Astrocyte of the cerebellum (primary cell): ENCODE measurements at regions not wholly inside any gene's neighbourhood (a gene's known extent, or its start where the extent isn't known, plus 50 kb on each side); places are given as distances from the start of the nearest gene placed in this dataset.
"Not testable (repeated sequence)": the region's sequence is repeated elsewhere in the genome, so short reads cannot be mapped to it uniquely, and the experiment has no call there.

ENCODE experiments used
- DNase-seq: peaks from one replicate; pipeline ENCODE4 v3.0.0-alpha.2; 2011; ENCODE audit warnings: low read depth
- H3K4me3 ChIP-seq: 2 replicates; pipeline ENCODE4 v1.5.1; 2011; ENCODE audit warnings: mild to moderate bottlenecking, low read depth, low read length, moderate library complexity
- in situ Hi-C: cut with HindIII; loops from 2 replicates; pipeline ENCODE4 v1.10.0; 2017; ENCODE audit warnings: low sequenced_read_pairs
- TF ChIP-seq, protein P1 (sequence below): IDR thresholded peaks from 2 replicates; pipeline ENCODE4 v1.5.1; 2012; ENCODE audit warnings: low read length, low read depth, moderate library complexity, mild to moderate bottlenecking; ENCODE audit errors: missing control alignments

DNA sequence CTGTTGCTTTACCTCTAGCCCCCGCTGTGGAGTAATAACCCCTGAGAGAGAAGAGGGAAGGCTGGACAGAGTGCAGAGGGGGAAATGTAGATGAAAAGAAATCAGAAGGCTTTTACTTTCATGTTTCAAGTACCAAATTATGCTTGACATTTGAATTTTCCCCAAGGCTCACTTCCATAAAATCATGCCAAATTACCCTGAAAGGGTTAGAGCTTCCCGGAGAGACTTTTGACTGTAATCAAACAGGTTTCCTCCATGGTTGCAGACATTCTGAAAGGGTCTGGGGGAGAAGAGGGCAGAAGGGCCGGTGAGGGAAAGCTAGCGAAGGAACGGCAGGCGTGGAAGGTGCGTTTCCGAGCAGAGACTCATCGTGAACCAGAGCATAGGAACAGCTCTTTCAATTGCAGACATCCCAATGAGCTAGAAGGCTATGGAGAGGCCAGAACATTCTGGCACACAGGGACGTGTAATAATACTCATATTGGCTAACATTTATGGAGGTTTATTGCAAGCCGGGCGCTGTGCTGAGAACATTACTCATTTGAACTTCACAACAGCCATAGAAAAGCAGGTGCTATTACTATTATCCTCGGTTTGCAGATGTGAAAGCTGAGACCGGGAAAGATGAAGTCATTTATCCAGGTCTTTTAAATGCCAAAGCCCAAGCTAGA is 620.8 kb upstream of the AUTS2 start:
- no peak overlapping the region for H3K4me3 ChIP-seq
- no peak for DNase-seq
- TF ChIP-seq, protein P1, sequence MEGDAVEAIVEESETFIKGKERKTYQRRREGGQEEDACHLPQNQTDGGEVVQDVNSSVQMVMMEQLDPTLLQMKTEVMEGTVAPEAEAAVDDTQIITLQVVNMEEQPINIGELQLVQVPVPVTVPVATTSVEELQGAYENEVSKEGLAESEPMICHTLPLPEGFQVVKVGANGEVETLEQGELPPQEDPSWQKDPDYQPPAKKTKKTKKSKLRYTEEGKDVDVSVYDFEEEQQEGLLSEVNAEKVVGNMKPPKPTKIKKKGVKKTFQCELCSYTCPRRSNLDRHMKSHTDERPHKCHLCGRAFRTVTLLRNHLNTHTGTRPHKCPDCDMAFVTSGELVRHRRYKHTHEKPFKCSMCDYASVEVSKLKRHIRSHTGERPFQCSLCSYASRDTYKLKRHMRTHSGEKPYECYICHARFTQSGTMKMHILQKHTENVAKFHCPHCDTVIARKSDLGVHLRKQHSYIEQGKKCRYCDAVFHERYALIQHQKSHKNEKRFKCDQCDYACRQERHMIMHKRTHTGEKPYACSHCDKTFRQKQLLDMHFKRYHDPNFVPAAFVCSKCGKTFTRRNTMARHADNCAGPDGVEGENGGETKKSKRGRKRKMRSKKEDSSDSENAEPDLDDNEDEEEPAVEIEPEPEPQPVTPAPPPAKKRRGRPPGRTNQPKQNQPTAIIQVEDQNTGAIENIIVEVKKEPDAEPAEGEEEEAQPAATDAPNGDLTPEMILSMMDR: no peak
- in situ Hi-C loops: no loop called here

- H3K4me3 ChIP-seq: no peak overlapping the region
- in situ Hi-C loops: no loop called here
- TF ChIP-seq, protein P1: no peak
- DNase-seq: no peak
These were observed 619.6 kb upstream of the AUTS2 start for GRCh38 chr7:68978710-68979109.

- no peak overlapping the region for H3K4me3 ChIP-seq
- in situ Hi-C loops: no loop called here
- TF ChIP-seq, protein P1: no peak
- DNase-seq: no peak
These were observed 618.3 kb upstream of the AUTS2 start for GRCh38 chr7:68980011-68980410.

DNA sequence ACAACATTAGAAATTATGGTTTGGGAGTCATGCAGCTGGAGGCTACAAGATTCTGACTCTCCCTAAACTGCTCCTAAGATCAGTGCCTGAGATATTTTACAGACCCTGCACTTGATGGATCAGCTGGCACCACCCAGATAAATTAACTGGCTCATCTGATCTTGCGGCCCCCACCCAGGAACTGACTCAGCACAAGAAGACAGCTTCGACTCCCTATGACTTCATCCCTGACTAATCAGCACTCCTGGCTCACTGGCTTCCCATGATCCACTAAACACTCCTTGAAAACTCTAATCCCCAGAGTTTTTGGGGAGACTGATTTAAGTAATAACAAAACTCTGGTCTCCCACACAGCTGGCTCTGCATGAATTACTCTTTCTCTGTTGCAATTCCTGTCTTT is 617.8 kb upstream of the AUTS2 start:
- in situ Hi-C loops, H3K4me3 ChIP-seq, DNase-seq: not testable (repeated sequence)

- H3K4me3 ChIP-seq: no peak overlapping the region
- no peak for DNase-seq
- in situ Hi-C loops: no loop called here
- TF ChIP-seq, protein P1: no peak
These were observed 614.0 kb upstream of the AUTS2 start for GRCh38 chr7:68984306-68984705.

DNA sequence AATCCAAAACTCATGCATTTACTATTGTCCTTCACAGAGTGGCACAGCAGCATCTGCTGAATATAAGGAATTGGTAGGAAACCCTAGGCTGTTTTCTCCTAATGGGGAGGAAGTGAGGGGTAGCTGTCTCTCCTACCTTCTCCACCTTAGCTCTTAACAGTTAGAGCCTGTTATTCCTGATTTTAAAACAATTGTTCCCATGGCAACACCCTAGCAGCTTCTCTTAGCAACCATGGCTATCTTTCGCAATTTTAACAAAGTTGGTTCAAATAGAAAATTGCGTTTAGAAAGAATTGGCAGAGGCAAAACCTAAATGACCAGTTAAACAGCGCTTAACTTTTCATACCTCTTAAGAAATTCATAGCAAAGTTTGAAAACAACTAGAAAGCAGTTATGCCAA is 603.4 kb upstream of the AUTS2 start:
- no peak overlapping the region for H3K4me3 ChIP-seq
- TF ChIP-seq, protein P1: no peak
- DNase-seq: no peak
- in situ Hi-C loops: no loop called here

DNA sequence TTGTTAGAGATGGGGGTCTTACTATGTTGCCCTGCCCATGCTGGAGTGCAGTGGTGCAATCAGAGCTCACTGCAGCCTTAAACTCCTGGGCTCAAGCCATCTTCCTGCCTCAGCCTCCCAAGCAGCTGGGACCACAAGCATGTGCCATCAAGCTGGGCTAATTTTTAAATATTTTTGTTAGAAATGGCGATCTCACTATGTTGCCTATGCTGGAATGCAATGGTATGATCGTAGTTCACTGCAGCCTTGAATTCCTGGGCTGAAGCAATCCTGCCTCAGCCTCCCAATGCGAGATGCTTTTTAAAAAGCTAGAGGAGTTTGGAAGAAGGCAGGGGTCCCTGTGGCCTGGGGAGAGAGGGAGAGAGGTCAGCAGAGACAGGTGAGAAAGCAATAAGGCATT is 600.1 kb upstream of the AUTS2 start:
- TF ChIP-seq, protein P1: no peak
- no peak for DNase-seq
- in situ Hi-C loops: no loop called here

More for the DNA sequence above, 600.1 kb upstream of the AUTS2 start:
- H3K4me3 ChIP-seq: no peak overlapping the region
